ENCODE measurements at regions not wholly inside any gene's neighbourhood (a gene's known extent, or its start where the extent isn't known, plus 50 kb on each side); places are given as distances from the start of the nearest gene placed in this dataset.
"Not testable (repeated sequence)": the region's sequence is repeated elsewhere in the genome, so short reads cannot be mapped to it uniquely, and the experiment has no call there.

DNA sequence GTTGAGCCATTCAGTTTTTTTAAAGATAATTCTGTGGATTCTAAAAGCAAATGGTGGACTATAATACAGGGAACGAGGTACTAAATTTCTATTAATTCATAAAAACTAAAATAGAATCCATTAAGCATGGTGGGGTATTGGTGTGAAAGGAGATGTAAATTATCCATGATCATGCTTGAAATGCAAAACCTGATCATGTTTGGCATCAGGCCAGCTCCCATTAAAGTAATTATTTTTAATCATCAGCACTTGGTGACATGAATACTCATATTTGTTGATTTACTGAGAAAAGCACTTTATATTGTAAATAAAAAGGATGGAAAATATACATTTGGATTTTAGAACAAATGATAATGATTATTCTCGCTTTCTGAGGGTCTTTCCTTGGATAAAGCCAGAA, 232.3 kb upstream of the MEIS1 start:
- Histone ChIP-seq H3K9ac (ENCODE audit: low read length) (no peak overlapping the region), H3K27ac (ENCODE audit: low read depth, low read length) (no peak overlapping the region), H3K4me1 (ENCODE audit: insufficient read depth, low read length) (no peaks in the 10 kb centered on the region), H3K36me3 (ENCODE audit: insufficient read depth, low read length) (no peaks in the 10 kb centered on the region), H3K4me3 (ENCODE audit: low read depth in 1 of 2, low read length in 2 of 2) (no peak overlapping the region), H3K27me3 (ENCODE audit: control insufficient read depth in 1 of 2, insufficient read depth in 2 of 2, low read length in 2 of 2) (no peaks in the 10 kb centered on the region), H3K9me3 (ENCODE audit: low read length) (no peaks in the 10 kb centered on the region)

DNA sequence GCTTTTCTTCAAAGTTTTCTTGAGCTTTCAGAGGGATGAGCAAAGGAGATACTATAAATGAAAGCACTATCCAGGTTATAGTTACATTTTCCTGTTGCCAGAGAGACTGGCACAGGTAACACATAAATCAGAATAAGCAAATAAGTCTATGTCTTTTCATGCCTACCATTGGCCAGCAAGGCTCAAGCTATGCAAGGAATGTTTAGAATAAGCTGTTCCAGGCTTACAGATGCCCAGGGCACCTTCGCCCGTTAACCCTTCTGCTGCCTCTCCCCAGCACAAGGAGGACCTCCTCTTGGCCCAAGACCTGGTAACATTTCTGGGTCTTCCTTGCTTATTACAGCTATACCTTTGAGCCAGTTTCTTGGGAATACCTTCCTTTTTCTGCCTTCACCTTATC, 233.7 kb upstream of the MEIS1 start:
- H3K27ac ChIP-seq (ENCODE audit: low read depth, low read length) = no peak overlapping the region
- H3K36me3 ChIP-seq (ENCODE audit: insufficient read depth, low read length) = no peaks in the 10 kb centered on the region
- no peaks in the 10 kb centered on the region for H3K4me1 ChIP-seq (ENCODE audit: insufficient read depth, low read length)

DNA sequence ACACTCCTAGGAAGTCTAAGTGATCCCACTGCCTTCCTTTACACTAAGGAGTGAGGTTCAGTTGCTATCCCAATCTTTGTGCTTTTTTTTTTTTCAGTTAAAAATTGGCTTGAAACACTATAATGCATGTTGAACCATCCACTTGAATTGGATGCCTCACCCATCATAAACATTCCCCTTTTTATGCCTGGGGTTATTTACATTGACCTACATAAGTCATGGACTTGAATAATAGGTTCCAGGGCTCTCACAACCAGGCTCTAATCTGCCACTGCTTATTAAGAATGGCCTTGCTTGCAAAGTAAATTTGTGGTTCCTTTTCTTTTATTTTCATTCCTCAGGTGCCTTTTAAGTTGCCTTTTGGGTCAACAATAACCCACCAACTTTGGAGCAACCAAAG, 236.1 kb upstream of the MEIS1 start:
- Histone ChIP-seq H3K9me3 (ENCODE audit: low read length) (no peaks in the 10 kb centered on the region), H3K27ac (ENCODE audit: low read depth, low read length) (no peak overlapping the region), H3K27me3 (ENCODE audit: control insufficient read depth in 1 of 2, insufficient read depth in 2 of 2, low read length in 2 of 2) (no peaks in the 10 kb centered on the region), H3K9ac (ENCODE audit: low read length) (no peak overlapping the region), H3K36me3 (ENCODE audit: insufficient read depth, low read length) (no peaks in the 10 kb centered on the region), H3K4me3 (ENCODE audit: low read depth in 1 of 2, low read length in 2 of 2) (no peak overlapping the region), H3K4me1 (ENCODE audit: insufficient read depth, low read length) (no peaks in the 10 kb centered on the region)

More for the DNA sequence above, 233.7 kb upstream of the MEIS1 start:
- no peaks in the 10 kb centered on the region for H3K27me3 ChIP-seq (ENCODE audit: control insufficient read depth in 1 of 2, insufficient read depth in 2 of 2, low read length in 2 of 2)
- no peak overlapping the region for H3K9ac ChIP-seq (ENCODE audit: low read length)
- no peak overlapping the region for H3K4me3 ChIP-seq (ENCODE audit: low read depth in 1 of 2, low read length in 2 of 2)
- H3K9me3 ChIP-seq (ENCODE audit: low read length) = no peaks in the 10 kb centered on the region

DNA sequence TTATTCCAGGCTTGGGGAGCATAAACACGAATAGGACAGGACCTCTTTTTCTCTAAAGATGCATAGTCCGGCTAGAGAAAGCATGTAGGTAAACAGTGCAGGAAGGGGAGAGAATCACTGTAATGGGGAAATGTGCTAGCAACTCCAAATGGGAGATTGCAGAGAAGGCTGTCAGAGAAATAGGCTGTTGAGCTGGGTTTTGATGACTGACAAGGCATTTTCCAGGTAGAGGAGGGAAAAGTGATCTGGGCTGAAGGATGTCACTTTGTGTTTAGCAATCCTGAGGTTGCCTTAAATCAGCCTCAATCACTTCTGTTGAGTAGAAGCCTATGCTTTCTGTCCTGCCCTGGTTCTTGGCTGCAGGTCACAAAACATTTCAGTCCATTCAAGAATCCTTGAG, 242.0 kb upstream of the MEIS1 start:
- Histone ChIP-seq H3K4me1 (ENCODE audit: insufficient read depth, low read length) (no peaks in the 10 kb centered on the region), H3K36me3 (ENCODE audit: insufficient read depth, low read length) (no peaks in the 10 kb centered on the region), H3K4me3 (ENCODE audit: low read depth in 1 of 2, low read length in 2 of 2) (no peak overlapping the region), H3K27me3 (ENCODE audit: control insufficient read depth in 1 of 2, insufficient read depth in 2 of 2, low read length in 2 of 2) (no peaks in the 10 kb centered on the region), H3K9me3 (ENCODE audit: low read length) (no peaks in the 10 kb centered on the region), H3K27ac (ENCODE audit: low read depth, low read length) (no peak overlapping the region), H3K9ac (ENCODE audit: low read length) (no peak overlapping the region)

DNA sequence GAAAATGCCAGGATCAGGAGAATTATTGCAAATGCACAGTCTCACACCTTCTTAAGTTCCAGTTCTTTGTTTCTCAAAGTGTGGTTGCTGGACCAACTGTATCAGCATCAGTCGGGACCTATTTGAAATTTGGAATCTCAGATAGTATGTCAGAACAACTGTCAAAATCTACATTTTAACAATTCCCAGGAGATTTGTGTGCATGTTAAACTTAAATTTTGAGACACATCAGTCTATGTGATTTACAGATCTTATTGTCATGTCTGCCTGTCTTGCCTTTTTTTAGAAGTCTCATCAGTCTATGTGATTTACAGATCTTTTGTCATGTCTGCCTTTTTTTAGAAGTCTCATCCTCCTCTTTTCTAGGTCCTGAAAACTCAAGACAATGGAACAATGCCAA, 243.6 kb upstream of the MEIS1 start:
- Histone ChIP-seq H3K27ac (ENCODE audit: low read depth, low read length) (no peak overlapping the region), H3K9ac (ENCODE audit: low read length) (no peak overlapping the region), H3K4me1 (ENCODE audit: insufficient read depth, low read length) (no peaks in the 10 kb centered on the region), H3K36me3 (ENCODE audit: insufficient read depth, low read length) (no peaks in the 10 kb centered on the region), H3K9me3 (ENCODE audit: low read length) (no peaks in the 10 kb centered on the region), H3K27me3 (ENCODE audit: control insufficient read depth in 1 of 2, insufficient read depth in 2 of 2, low read length in 2 of 2) (no peaks in the 10 kb centered on the region), H3K4me3 (ENCODE audit: low read depth in 1 of 2, low read length in 2 of 2) (no peak overlapping the region)

DNA sequence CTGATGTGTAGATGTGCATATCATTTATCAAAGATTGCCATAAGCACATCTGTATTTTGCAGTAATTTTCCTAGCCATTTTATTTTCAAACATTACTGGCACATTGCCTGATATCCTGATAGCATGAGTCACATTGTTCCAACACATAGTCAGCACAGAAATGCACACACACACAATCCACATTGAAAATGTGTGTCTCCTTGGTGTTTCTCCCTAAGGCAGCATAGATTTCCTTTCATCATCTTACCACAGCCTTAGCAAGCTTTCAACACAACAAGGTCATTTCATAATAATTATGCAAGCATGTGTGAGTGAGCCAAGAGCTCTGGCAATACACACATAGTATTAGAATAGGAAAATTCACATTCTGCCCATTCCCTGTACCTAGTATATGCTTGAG, 245.4 kb upstream of the MEIS1 start:
- Histone ChIP-seq H3K4me1 (ENCODE audit: insufficient read depth, low read length) (no peaks in the 10 kb centered on the region), H3K27me3 (ENCODE audit: control insufficient read depth in 1 of 2, insufficient read depth in 2 of 2, low read length in 2 of 2) (no peaks in the 10 kb centered on the region), H3K4me3 (ENCODE audit: low read depth in 1 of 2, low read length in 2 of 2) (no peak overlapping the region), H3K9me3 (ENCODE audit: low read length) (no peaks in the 10 kb centered on the region), H3K27ac (ENCODE audit: low read depth, low read length) (no peak overlapping the region), H3K36me3 (ENCODE audit: insufficient read depth, low read length) (no peaks in the 10 kb centered on the region), H3K9ac (ENCODE audit: low read length) (no peak overlapping the region)

DNA sequence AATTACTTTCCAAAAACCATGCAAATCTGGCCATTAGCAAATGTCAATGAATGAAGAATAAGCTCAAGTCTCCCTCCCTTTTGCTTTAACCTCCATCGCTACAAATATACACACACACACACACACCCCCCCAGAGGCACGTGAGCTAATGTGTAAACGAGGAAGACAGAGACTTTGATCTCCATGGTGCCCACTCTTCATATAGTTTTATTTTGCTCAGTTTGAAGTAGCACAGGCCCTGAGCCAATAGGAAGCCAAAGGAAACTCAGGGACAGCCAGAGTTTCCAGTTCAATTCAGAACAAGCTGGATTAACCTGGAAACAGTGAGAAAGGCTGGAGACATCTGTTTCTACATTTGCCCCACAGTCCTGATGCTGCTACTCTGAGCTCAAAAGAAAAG, 248.4 kb upstream of the MEIS1 start:
- Histone ChIP-seq H3K27me3 (ENCODE audit: control insufficient read depth in 1 of 2, insufficient read depth in 2 of 2, low read length in 2 of 2) (no peaks in the 10 kb centered on the region), H3K27ac (ENCODE audit: low read depth, low read length) (no peak overlapping the region), H3K9ac (ENCODE audit: low read length) (no peak overlapping the region), H3K36me3 (ENCODE audit: insufficient read depth, low read length) (no peaks in the 10 kb centered on the region), H3K4me3 (ENCODE audit: low read depth in 1 of 2, low read length in 2 of 2) (no peak overlapping the region), H3K4me1 (ENCODE audit: insufficient read depth, low read length) (no peaks in the 10 kb centered on the region), H3K9me3 (ENCODE audit: low read length) (no peaks in the 10 kb centered on the region)

DNA sequence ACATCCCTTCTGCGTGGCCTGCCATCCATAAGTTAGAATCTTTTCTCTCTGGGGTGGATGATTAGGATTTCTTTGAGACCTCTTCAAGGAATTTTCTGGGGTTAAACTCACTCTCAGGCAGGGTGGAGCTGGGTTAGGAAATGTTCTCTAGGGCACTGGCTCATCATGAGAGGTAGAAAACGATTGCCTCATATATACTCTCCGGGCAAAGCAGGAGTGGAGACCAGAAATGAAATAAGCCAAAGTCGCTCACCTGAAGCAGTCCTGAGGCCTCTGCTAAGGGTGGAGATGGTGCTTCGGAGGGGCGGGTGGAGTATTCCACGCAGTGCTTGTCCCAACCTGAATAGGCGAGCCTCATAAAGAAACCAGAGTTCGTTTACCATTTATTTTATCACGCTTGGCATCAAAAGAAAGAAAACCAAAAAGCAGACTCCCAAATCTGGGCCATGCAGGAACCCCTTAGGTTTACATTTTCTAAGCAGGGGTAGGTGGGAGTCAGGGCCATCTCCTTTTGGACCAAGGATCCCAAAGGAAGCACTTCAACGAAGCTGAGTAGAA, 249.3 kb upstream of the MEIS1 start:
- Histone ChIP-seq H3K4me3 (ENCODE audit: low read depth in 1 of 2, low read length in 2 of 2) (no peak overlapping the region), H3K4me1 (ENCODE audit: insufficient read depth, low read length) (no peaks in the 10 kb centered on the region), H3K9me3 (ENCODE audit: low read length) (no peaks in the 10 kb centered on the region), H3K27ac (ENCODE audit: low read depth, low read length) (no peak overlapping the region), H3K9ac (ENCODE audit: low read length) (no peak overlapping the region), H3K36me3 (ENCODE audit: insufficient read depth, low read length) (no peaks in the 10 kb centered on the region), H3K27me3 (ENCODE audit: control insufficient read depth in 1 of 2, insufficient read depth in 2 of 2, low read length in 2 of 2) (no peaks in the 10 kb centered on the region)

DNA sequence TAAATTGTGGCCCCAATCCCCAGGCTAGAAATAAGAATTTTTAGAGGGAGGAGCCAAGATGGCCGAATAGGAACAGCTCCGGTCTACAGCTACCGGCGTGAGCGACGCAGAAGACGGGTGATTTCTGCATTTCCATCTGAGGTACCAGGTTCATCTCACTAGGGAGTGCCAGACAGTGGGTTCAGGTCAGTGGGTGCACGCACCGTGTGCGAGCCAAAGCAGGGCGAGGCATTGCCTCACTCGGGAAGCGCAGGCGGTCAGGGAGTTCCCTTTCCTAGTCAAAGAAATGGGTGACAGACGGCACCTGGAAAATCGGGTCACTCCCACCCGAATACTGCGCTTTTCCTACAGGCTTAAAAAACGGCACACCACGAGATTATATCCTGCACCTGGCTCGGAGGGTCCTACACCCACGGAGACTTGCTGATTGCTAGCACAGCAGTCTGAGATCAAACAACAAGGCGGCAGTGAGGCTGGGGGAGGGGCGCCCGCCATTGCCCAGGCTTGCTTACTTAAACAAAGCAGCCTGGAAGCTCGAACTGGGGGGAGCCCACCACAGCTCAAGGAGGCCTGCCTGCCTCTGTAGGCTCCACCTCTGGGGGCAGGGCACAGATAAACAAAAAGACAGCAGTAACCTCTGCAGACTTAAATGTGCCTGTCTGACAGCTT, 257.7 kb upstream of the MEIS1 start:
- not testable (repeated sequence) for H3K9ac ChIP-seq (ENCODE audit: low read length); H3K36me3 ChIP-seq (ENCODE audit: insufficient read depth, low read length); H3K27me3 ChIP-seq (ENCODE audit: control insufficient read depth in 1 of 2, insufficient read depth in 2 of 2, low read length in 2 of 2); H3K9me3 ChIP-seq (ENCODE audit: low read length); H3K4me3 ChIP-seq (ENCODE audit: low read depth in 1 of 2, low read length in 2 of 2); H3K27ac ChIP-seq (ENCODE audit: low read depth, low read length); H3K4me1 ChIP-seq (ENCODE audit: insufficient read depth, low read length)

DNA sequence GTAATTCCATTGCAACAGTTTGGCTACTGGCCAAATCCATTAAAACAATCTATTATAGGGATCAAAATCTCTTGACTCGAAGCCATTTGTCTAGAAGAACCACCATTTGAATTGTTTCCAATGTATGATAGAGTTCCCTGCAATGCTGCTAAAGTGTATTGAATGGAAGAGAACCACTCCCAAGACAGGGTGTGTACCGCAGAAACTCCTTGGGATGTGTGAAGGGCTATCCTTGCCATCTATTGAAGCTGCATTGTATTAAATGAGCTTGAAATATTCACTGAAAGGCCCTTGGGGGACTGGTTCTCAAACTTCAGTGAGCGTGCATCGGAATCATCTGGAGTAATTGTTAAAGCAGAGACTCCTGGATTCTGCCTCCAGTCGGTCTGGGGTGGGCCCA, 260.4 kb upstream of the MEIS1 start:
- peaks cover 13% of the 10 kb centered on the region for H3K4me1 ChIP-seq (ENCODE audit: insufficient read depth, low read length)
- H3K9ac ChIP-seq (ENCODE audit: low read length) = no peak overlapping the region
- no peaks in the 10 kb centered on the region for H3K9me3 ChIP-seq (ENCODE audit: low read length)
- H3K4me3 ChIP-seq (ENCODE audit: low read depth in 1 of 2, low read length in 2 of 2) = no peak overlapping the region
- H3K27me3 ChIP-seq (ENCODE audit: control insufficient read depth in 1 of 2, insufficient read depth in 2 of 2, low read length in 2 of 2) = no peaks in the 10 kb centered on the region
- no peak overlapping the region for H3K27ac ChIP-seq (ENCODE audit: low read depth, low read length)
- no peaks in the 10 kb centered on the region for H3K36me3 ChIP-seq (ENCODE audit: insufficient read depth, low read length)

DNA sequence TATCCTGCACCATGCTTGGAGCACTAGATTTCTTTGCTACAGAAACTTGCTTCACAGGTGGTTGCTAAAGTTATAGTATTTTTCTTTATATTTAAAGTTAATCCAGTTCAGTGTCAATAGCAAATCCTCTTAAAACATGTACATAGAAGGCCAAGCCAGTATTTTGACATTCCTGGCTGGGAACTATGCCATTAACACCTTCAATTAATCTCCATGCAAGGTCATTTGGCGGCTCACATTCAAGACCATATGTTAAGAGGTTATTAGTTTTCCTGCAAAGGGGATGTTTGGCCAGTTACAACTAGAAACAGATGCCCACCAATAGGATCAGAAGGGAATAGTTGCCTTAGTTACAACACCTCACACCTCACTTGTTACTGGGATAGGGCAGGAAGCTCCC, 261.3 kb upstream of the MEIS1 start:
- Histone ChIP-seq H3K9me3 (ENCODE audit: low read length) (no peaks in the 10 kb centered on the region), H3K27me3 (ENCODE audit: control insufficient read depth in 1 of 2, insufficient read depth in 2 of 2, low read length in 2 of 2) (no peaks in the 10 kb centered on the region), H3K27ac (ENCODE audit: low read depth, low read length) (no peak overlapping the region)

DNA sequence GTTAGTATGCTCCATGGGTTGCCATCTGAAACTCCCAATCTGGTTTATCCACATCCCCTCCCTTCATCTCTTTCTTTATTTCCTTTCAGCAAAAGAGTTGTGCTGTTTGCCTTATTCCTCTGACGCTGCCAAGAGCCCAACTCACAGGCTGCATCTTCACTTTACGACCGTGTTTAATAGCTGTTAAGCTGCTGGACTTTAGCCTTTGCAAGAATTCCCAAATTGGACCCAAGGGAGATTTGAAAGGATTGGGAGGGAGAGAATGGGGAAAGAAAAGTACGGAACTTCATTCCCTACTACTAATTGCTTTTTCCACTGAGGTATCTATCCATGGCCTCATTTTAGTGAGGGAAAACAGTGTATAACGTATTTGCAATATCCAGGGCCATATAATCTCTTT, 263.4 kb upstream of the MEIS1 start:
- Histone ChIP-seq H3K36me3 (ENCODE audit: insufficient read depth, low read length) (no peaks in the 10 kb centered on the region), H3K4me1 (ENCODE audit: insufficient read depth, low read length) (peaks cover 13% of the 10 kb centered on the region), H3K9me3 (ENCODE audit: low read length) (no peaks in the 10 kb centered on the region), H3K27me3 (ENCODE audit: control insufficient read depth in 1 of 2, insufficient read depth in 2 of 2, low read length in 2 of 2) (no peaks in the 10 kb centered on the region), H3K9ac (ENCODE audit: low read length) (no peak overlapping the region), H3K27ac (ENCODE audit: low read depth, low read length) (no peak overlapping the region), H3K4me3 (ENCODE audit: low read depth in 1 of 2, low read length in 2 of 2) (no peak overlapping the region)

More for the DNA sequence above, 261.3 kb upstream of the MEIS1 start:
- H3K9ac ChIP-seq (ENCODE audit: low read length) = no peak overlapping the region
- H3K4me1 ChIP-seq (ENCODE audit: insufficient read depth, low read length) = peaks cover 13% of the 10 kb centered on the region
- no peak overlapping the region for H3K4me3 ChIP-seq (ENCODE audit: low read depth in 1 of 2, low read length in 2 of 2)
- no peaks in the 10 kb centered on the region for H3K36me3 ChIP-seq (ENCODE audit: insufficient read depth, low read length)

Data from muscle layer of colon (tissue), 2 donors.